IPS-18c (cell line): ENCODE measurements at regions not wholly inside any gene's neighbourhood (a gene's known extent, or its start where the extent isn't known, plus 50 kb on each side); places are given as distances from the start of the nearest gene placed in this dataset.

Source experiments
- H3K4me3 ChIP-seq: 2 replicates; pipeline ENCODE4 v1.7.0; 2013; ENCODE audit warnings: low read depth, mild to moderate bottlenecking, low read length, moderate library complexity; ENCODE audit not compliant: insufficient read depth
- H3K9me3 ChIP-seq: one replicate; pipeline ENCODE4 v1.6.1; 2013; ENCODE audit warnings: mild to moderate bottlenecking, low read length, moderate library complexity; ENCODE audit not compliant: control insufficient read depth, insufficient read depth

GRCh38 chr16:11430601-11431317 is 85.5 kb downstream of the RMI2 start:
- no peak overlapping the region for H3K4me3 ChIP-seq
- no peaks in the 10 kb centered on the region for H3K9me3 ChIP-seq

DNA sequence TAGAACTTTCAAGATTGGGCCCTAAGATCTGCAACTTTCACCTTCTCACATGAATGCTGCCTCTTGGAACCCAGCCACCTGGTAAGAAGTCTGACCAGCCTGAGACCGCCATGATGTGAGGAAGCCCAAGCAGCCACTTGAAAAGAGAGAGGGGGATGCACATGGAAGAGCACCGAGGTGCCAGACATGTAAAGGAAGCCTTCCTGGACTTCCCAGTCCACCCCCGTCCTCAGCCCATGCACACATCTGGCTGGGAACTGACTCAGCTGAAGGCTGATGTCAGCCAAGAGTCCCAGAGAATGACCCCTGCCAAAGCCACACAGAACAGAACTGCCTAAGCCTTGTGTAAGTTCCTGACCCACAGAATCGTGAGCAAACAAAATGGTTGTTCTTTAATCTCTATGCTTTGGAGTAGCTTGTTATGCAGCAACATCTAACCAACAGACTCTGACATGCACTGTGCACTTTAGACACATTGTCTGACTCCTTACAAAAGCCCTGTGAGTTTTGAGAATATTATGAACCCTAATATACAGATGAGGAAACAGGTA is 86.7 kb downstream of the RMI2 start:
- Histone ChIP-seq H3K9me3 (no peaks in the 10 kb centered on the region), H3K4me3 (no peak overlapping the region)

DNA sequence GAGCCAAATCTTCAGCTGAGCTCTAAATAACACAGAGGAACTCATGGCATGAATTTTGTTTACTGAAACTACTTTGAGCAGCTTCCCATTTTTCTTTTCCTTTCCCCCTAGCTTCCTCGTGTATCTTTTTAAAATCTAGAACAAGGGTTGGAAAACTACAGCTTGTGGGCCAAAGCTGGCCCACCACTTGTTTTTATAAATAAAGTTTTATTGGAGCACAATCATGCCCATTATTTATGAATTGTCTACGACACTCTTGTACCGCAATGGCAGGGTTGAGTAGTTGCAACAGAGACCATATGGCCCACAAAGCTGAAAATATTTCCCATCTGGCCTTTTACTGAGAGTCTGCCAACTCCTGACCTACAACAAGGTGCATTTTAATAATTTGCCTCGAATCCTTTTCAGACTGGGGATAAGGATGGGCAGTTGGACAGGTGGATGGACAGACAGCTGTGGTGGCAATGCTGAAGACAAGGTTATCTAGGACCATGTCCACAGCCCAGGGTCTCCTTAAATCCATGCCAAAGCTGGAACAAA is 87.7 kb downstream of the RMI2 start:
- Histone ChIP-seq H3K9me3 (no peaks in the 10 kb centered on the region), H3K4me3 (no peak overlapping the region)

DNA sequence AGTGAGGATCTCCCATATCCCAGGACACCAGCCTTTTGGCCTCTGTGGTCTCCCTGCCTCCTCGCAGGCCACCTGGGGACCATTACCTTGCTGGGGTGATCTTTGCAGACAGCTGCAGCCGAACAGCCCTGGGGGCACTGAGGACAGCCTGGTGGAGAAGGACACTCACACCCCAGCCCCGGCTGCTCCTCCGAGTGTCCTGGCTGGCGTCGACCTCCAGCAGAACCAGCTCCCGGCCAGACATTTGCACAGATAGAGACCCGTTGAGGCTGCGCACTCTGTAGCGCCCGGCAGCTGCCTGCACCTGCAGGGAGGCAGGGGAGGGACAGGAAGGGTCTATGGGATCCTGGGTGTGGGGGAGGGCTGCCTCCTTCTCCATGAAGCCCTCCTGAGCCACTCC is 90.3 kb downstream of the RMI2 start:
- H3K9me3 ChIP-seq, result no peaks in the 10 kb centered on the region

DNA sequence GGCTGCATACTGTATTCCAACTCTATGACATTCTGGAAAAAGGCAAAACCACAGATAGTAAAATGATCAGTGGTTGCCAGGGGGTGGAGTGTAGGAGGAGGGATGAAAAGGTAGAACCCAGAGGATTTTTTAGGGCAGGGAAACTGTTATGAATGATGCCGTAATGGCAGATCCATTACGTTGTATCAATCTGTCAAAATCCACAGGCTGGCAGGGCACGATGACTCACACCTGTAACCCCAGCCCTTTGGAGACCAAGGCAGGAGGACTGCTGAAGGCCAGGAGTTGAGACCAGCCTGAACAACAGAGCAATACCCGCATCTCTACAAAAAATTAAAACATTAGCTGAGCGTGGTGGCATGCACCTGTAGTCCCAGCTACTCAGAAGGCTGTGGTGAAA is 91.8 kb downstream of the RMI2 start:
- H3K9me3 ChIP-seq, result no peaks in the 10 kb centered on the region
- H3K4me3 ChIP-seq, result no peak overlapping the region

More for the DNA sequence above, 90.3 kb downstream of the RMI2 start:
- H3K4me3 ChIP-seq, result no peak overlapping the region

GRCh38 chr16:11439790-11440656 is 94.8 kb downstream of the RMI2 start:
- Histone ChIP-seq H3K9me3 (no peaks in the 10 kb centered on the region), H3K4me3 (no peak overlapping the region; the same call in 1 of the 2 replicates)

- no peak overlapping the region for H3K4me3 ChIP-seq
- H3K9me3 ChIP-seq, result no peaks in the 10 kb centered on the region
Observed at GRCh38 chr16:11440657-11441012, 95.4 kb downstream of the RMI2 start.

DNA sequence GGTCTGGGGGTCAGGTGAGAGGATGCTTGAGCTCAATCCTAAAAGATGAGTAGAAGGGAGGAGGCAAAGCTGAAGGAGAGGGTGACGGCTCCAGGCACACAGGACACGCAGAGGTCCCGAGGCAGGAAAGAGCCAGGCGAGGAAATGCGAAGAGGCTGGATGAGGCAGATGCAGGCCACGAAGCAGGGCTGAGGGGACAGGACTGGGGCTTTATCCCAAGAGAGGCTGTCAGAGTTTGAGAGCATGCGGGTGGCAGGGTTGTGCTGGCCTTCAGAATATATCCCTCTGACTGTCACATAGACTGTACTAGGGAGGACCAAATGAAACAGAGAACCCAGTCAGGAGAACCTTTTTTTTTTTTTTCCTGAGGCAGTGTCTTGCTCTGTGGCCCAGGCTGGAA is 100.2 kb downstream of the RMI2 start:
- Histone ChIP-seq H3K4me3 (no peak overlapping the region), H3K9me3 (no peaks in the 10 kb centered on the region)

- no peaks in the 10 kb centered on the region for H3K9me3 ChIP-seq
- no peak overlapping the region for H3K4me3 ChIP-seq
Observed at GRCh38 chr16:11446566-11447119, 101.4 kb downstream of the RMI2 start.

DNA sequence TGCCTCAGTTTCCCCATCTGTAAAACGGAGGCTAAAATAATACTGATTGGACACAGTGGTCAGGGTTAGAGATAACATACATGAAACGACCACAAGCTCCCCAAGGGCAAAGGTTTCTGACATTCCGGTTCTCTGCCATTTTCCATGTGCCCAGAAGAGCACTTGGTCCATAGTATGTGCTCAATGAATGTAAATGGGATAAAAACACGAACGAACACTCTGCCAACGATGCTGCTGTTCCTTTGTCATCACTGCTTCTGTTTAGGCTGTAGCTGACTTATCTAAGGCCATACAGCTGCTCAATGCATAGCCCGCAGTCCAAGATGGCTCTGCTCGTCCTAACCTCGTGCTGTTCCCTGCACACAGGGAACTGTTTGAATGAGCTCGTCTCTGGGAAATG is 102.0 kb downstream of the RMI2 start:
- no peak overlapping the region for H3K4me3 ChIP-seq
- no peaks in the 10 kb centered on the region for H3K9me3 ChIP-seq

GRCh38 chr16:11447836-11448235 is 102.6 kb downstream of the RMI2 start:
- Histone ChIP-seq H3K9me3 (no peaks in the 10 kb centered on the region), H3K4me3 (no peak overlapping the region)

DNA sequence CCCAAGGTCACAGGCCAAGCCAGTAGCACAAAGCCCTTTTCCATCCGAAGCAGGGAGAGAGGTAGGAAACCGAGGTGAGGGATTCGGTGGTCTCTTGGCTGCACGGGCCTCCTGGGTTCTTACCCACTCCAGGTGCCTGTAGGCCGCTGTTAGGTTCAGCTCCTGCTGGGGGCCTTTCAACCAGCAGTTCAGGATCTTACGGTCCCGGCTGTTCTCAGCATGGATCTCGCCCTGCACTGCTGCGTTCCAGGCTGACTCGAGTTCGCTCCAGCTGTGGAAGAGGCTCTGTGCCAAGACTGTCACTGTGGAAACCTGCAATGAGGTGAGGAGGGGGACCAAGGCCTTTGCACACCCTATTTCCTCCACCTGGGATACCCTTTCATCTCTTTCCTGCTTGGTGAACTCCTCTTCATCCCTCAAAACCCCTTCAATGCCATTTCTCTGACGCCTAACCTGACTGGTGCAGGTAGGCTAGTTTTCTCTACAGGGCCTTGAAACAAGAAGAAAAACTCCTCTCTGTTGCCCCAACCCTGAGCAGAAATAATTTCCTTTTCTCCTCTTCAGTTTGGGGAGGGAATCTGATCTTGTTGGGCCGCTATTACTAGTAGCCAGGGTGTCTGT is 103.6 kb downstream of the RMI2 start:
- H3K4me3 ChIP-seq, result no peak overlapping the region

DNA sequence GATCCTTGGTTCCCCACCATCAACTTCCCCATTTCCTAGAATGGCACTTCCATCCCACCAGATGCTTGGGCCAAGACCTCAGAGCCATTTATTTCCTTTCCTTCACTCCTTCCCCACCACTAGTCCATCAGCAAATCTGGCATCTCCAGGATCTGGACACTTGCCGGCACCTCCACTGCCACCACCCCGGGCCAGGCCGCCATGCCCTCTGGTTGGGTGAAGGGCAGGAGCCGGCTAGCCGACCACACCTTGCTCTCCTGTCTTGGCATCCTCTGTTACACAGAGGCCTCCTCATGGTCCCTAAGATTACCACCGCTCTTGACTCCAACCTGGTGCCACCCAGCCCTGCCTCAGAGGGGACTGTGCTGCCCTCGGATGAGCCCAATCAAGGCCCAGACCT is 104.5 kb downstream of the RMI2 start:
- Histone ChIP-seq H3K4me3 (no peak overlapping the region), H3K9me3 (no peaks in the 10 kb centered on the region)

More for the DNA sequence above, 103.6 kb downstream of the RMI2 start:
- no peaks in the 10 kb centered on the region for H3K9me3 ChIP-seq

DNA sequence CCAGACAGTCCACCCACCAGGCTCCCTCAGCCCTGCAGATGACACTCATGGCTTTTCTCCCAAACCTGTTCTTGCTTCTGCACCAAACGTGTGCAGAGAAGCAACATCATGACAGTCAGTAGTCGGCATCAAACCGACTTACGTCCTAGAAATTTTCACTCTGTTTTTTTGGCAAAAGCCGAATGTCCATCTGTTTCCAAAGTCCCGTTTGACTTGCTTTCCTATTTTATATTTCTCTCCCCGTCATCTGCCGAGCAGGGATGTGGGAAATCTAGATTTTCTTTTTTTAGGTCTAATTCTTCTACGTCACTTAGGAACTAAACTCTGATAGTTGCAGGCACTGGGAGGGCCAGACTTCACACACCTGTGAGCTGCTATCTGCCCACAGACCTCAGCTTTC is 104.9 kb downstream of the RMI2 start:
- no peaks in the 10 kb centered on the region for H3K9me3 ChIP-seq

DNA sequence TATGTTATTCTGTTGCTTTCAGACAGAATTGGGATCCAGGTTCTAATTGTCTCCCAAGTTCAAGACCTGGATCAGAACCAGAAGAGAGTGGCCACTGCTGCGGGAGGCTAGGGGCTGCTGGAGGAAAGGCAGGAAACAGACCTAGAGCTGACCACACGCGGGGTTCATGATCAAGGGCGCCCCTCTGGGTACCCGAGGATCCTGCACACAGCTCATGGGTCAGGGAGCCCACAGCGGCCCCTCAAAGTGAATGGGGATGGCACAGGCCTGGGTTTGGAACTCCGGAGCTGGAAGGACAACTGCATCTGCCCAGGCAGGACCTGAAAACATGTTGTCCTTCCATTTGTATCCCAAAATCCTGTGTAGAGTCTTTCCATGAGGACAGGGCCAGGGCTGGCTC is 107.0 kb downstream of the RMI2 start:
- peaks cover 2% of the 10 kb centered on the region for H3K9me3 ChIP-seq
- no peak overlapping the region for H3K4me3 ChIP-seq

More for the DNA sequence above, 104.9 kb downstream of the RMI2 start:
- no peak overlapping the region for H3K4me3 ChIP-seq

- Histone ChIP-seq H3K4me3 (no peak overlapping the region), H3K9me3 (peaks cover 2% of the 10 kb centered on the region)
Observed at GRCh38 chr16:11452746-11453389, 107.6 kb downstream of the RMI2 start.

DNA sequence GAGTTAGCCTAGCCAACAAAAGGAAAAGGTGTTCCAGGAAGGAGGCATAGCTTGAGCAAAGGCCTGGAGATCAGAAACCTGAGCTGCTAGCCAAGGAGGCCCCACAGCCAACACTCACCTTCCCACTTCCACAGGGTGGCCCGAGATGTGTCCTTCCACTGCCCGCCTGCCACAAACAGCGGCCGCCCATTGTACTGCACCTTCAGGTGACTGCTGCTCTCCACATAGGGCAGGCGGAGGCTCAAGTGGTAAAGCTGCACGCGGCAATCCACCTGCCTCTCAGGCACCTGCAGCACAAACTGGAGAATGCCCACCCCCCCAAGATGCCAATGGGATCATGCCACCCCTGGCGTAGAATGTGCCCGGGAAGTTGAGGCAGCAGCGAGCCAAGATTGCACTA is 111.5 kb downstream of the RMI2 start:
- no peak overlapping the region for H3K4me3 ChIP-seq
- H3K9me3 ChIP-seq, result peaks cover 2% of the 10 kb centered on the region
